SK-N-SH treated with all-trans-retinoic acid at 6 μM for 48 hours (cell line): ENCODE measurements at regions not wholly inside any gene's neighbourhood (a gene's known extent, or its start where the extent isn't known, plus 50 kb on each side); places are given as distances from the start of the nearest gene placed in this dataset.

Experiments used
- CSDC2 ChIP-seq: fragments of 250-450 bp; sonication (Bioruptor Pico); IDR thresholded peaks from 2 replicates; pipeline ENCODE4 v1.5.0; 2020; ENCODE audit warnings: mild to moderate bottlenecking, moderate library complexity
- PPARA ChIP-seq: fragments of 250-450 bp; sonication (Bioruptor Pico); IDR thresholded peaks from 2 replicates; pipeline ENCODE4 v1.5.0; 2020; ENCODE audit warnings: mild to moderate bottlenecking, borderline replicate concordance
- RARB ChIP-seq: fragments of 250-450 bp; sonication (Bioruptor Pico); IDR thresholded peaks from 2 replicates; pipeline ENCODE4 v1.8.0; 2021; ENCODE audit warnings: mild to moderate bottlenecking, moderate library complexity
- TCF4 ChIP-seq: fragments of 250-450 bp; sonication (Bioruptor Pico); IDR thresholded peaks from 2 replicates; pipeline ENCODE4 v1.8.0; 2021; ENCODE audit warnings: mild to moderate bottlenecking, moderate library complexity, borderline replicate concordance
- TOX ChIP-seq: fragments of 250-450 bp; sonication (Bioruptor Pico); IDR thresholded peaks from 2 replicates; pipeline ENCODE4 v1.8.0; 2021; ENCODE audit warnings: mild to moderate bottlenecking, moderate library complexity, borderline replicate concordance
- ZC3H10 ChIP-seq: fragments of 250-450 bp; sonication (Bioruptor Pico); IDR thresholded peaks from 2 replicates; pipeline ENCODE4 v1.5.1; 2021; ENCODE audit warnings: mild to moderate bottlenecking, moderate library complexity
- TF ChIP-seq, protein P1 (sequence below): fragments of 250-450 bp; sonication (Bioruptor Pico); IDR thresholded peaks from 2 replicates; pipeline ENCODE4 v1.8.0; 2020; ENCODE audit warnings: mild to moderate bottlenecking, moderate library complexity, borderline replicate concordance
- TF ChIP-seq, protein P2 (sequence below): fragments of 250-450 bp; sonication (Bioruptor Pico); IDR thresholded peaks from 2 replicates; pipeline ENCODE4 v1.8.0; 2021; ENCODE audit warnings: low read depth, mild to moderate bottlenecking, moderate library complexity, borderline replicate concordance
- TF ChIP-seq, protein P3 (sequence below): fragments of 250-450 bp; sonication (Bioruptor Pico); IDR thresholded peaks from 2 replicates; pipeline ENCODE4 v1.5.1; 2021; ENCODE audit warnings: mild to moderate bottlenecking, moderate library complexity

DNA sequence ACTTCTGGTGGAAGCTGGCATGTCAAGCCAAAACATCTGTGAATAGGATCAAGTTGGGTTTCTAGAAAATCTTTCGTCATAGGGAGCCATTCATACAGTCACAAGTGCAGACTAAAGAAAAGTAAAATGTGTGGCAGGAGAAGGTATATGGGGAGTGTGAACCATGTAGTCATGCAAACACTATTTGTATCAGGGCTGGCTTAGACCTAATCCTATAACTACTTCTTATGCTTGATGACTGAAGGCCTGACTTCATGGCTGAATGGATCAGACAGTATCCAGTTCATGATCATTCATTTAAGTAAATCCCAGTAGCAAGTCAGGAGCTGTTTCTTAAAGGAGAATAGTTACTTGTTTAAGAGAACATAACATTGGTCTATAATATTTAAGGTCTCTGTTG, 63.8 kb upstream of the DAPK1 start:
- TF ChIP-seq PPARA (no peak), TOX (CRISPR knock-in tag) (no peak), ZC3H10 (no peak), CSDC2 (CRISPR knock-in tag) (no peak), TCF4 (CRISPR knock-in tag) (no peak), RARB (CRISPR knock-in tag) (no peak)
- TF ChIP-seq, protein P1, sequence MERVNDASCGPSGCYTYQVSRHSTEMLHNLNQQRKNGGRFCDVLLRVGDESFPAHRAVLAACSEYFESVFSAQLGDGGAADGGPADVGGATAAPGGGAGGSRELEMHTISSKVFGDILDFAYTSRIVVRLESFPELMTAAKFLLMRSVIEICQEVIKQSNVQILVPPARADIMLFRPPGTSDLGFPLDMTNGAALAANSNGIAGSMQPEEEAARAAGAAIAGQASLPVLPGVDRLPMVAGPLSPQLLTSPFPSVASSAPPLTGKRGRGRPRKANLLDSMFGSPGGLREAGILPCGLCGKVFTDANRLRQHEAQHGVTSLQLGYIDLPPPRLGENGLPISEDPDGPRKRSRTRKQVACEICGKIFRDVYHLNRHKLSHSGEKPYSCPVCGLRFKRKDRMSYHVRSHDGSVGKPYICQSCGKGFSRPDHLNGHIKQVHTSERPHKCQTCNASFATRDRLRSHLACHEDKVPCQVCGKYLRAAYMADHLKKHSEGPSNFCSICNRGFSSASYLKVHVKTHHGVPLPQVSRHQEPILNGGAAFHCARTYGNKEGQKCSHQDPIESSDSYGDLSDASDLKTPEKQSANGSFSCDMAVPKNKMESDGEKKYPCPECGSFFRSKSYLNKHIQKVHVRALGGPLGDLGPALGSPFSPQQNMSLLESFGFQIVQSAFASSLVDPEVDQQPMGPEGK (CRISPR knock-in tag): no peak
- TF ChIP-seq, protein P2, sequence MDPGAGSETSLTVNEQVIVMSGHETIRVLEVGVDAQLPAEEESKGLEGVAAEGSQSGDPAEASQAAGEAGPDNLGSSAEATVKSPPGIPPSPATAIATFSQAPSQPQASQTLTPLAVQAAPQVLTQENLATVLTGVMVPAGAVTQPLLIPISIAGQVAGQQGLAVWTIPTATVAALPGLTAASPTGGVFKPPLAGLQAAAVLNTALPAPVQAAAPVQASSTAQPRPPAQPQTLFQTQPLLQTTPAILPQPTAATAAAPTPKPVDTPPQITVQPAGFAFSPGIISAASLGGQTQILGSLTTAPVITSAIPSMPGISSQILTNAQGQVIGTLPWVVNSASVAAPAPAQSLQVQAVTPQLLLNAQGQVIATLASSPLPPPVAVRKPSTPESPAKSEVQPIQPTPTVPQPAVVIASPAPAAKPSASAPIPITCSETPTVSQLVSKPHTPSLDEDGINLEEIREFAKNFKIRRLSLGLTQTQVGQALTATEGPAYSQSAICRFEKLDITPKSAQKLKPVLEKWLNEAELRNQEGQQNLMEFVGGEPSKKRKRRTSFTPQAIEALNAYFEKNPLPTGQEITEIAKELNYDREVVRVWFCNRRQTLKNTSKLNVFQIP: no peak
- TF ChIP-seq, protein P3, sequence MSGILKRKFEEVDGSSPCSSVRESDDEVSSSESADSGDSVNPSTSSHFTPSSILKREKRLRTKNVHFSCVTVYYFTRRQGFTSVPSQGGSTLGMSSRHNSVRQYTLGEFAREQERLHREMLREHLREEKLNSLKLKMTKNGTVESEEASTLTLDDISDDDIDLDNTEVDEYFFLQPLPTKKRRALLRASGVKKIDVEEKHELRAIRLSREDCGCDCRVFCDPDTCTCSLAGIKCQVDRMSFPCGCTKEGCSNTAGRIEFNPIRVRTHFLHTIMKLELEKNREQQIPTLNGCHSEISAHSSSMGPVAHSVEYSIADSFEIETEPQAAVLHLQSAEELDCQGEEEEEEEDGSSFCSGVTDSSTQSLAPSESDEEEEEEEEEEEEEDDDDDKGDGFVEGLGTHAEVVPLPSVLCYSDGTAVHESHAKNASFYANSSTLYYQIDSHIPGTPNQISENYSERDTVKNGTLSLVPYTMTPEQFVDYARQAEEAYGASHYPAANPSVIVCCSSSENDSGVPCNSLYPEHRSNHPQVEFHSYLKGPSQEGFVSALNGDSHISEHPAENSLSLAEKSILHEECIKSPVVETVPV (CRISPR knock-in tag): no peak
